HG03066 (cell line): ENCODE measurements at regions not wholly inside any gene's neighbourhood (a gene's known extent, or its start where the extent isn't known, plus 50 kb on each side); places are given as distances from the start of the nearest gene placed in this dataset.
A peak's percentile ranks its signal among the peaks of the same experiment; 100 is the strongest.

ENCODE experiments used
- ATAC-seq: cut with Tn5 transposase; IDR thresholded peaks from one replicate; pipeline ENCODE4 v1.9.1; 2021; ENCODE audit warnings: low read depth; ENCODE audit not compliant: unreplicated experiment

GRCh38 chr3:83877910-83878309 lies 1080.9 kb upstream of the CADM2 start:
- ATAC-seq: no peak

- ATAC-seq: no peak
Measured at GRCh38 chr3:83882701-83883100, 1076.1 kb upstream of the CADM2 start.

- ATAC-seq: no peak
Measured at GRCh38 chr3:83890039-83890762, 1068.6 kb upstream of the CADM2 start.

GRCh38 chr3:83890763-83891135 lies 1068.0 kb upstream of the CADM2 start:
- ATAC-seq: no peak

GRCh38 chr3:83894223-83894622 lies 1064.6 kb upstream of the CADM2 start:
- no peak for ATAC-seq

- no peak for ATAC-seq
Measured at GRCh38 chr3:83895892-83896291, 1062.9 kb upstream of the CADM2 start.

GRCh38 chr3:83902787-83903533 lies 1055.8 kb upstream of the CADM2 start:
- no peak for ATAC-seq

- ATAC-seq: no peak
Measured at GRCh38 chr3:83913381-83913780, 1045.4 kb upstream of the CADM2 start.

- ATAC-seq: no peak
Measured at GRCh38 chr3:83926291-83926690, 1032.5 kb upstream of the CADM2 start.

- ATAC-seq: peak; percentile 58
Measured at GRCh38 chr3:83928391-83928790, 1030.4 kb upstream of the CADM2 start.

- no peak for ATAC-seq
Measured at GRCh38 chr3:83928903-83929302, 1029.9 kb upstream of the CADM2 start.

GRCh38 chr3:83934192-83935021 lies 1024.4 kb upstream of the CADM2 start:
- peak; percentile 49 for ATAC-seq

- no peak for ATAC-seq
Measured at GRCh38 chr3:83938491-83938890, 1020.3 kb upstream of the CADM2 start.

- no peak for ATAC-seq
Measured at GRCh38 chr3:83941990-83942745, 1016.6 kb upstream of the CADM2 start.

GRCh38 chr3:83946049-83946448 lies 1012.7 kb upstream of the CADM2 start:
- no peak for ATAC-seq

GRCh38 chr3:83946554-83946953 lies 1012.2 kb upstream of the CADM2 start:
- ATAC-seq: no peak

GRCh38 chr3:83948771-83949170 lies 1010.0 kb upstream of the CADM2 start:
- no peak for ATAC-seq

GRCh38 chr3:83953417-83954089 lies 1005.2 kb upstream of the CADM2 start:
- no peak for ATAC-seq

GRCh38 chr3:83956431-83956830 lies 1002.4 kb upstream of the CADM2 start:
- no peak for ATAC-seq

GRCh38 chr3:83968356-83968755 lies 990.4 kb upstream of the CADM2 start:
- ATAC-seq: no peak
